ENCODE measurements at regions not wholly inside any gene's neighbourhood (a gene's known extent, or its start where the extent isn't known, plus 50 kb on each side); places are given as distances from the start of the nearest gene placed in this dataset.
A peak's percentile ranks its signal among the peaks of the same experiment; 100 is the strongest.

- H3K36me3 ChIP-seq (replicated peaks in 1 of 2) = no peaks in the 10 kb centered on the region
- no peaks in the 10 kb centered on the region for H3K27me3 ChIP-seq
- H3K4me3 ChIP-seq = no peak overlapping the region
- no peaks in the 10 kb centered on the region for H3K9me3 ChIP-seq (replicated peaks in 1 of 3)
- intact Hi-C loops (cut with DNase I) = no loop called here
- DNase-seq = peak in 2 of 7 donors; percentile 16 to 50
- TF ChIP-seq POLR2A (IDR thresholded peaks at IDR 0.05) = no peak
- TF ChIP-seq CTCF (IDR thresholded peaks at IDR 0.05) = no peak
- no peak overlapping the region for H3K27ac ChIP-seq
- 79 to 89% (median 82%) methylated on average over 25 to 32 of the region's 32 CpGs for WGBS, 4 donors
- no peaks in the 10 kb centered on the region for H3K4me1 ChIP-seq (replicated peaks in 1 of 2)
Measured at GRCh38 chr2:241926541-241927311, 57.2 kb downstream of the RTP5 start.

GRCh38 chr2:241929551-241930490, 60.3 kb downstream of the RTP5 start:
- Histone ChIP-seq H3K9me3 (replicated peaks in 1 of 3) (no peaks in the 10 kb centered on the region), H3K36me3 (replicated peaks in 1 of 2) (no peaks in the 10 kb centered on the region), H3K27ac (no peak overlapping the region), H3K27me3 (no peaks in the 10 kb centered on the region), H3K4me3 (no peak overlapping the region), H3K4me1 (replicated peaks in 1 of 2) (no peaks in the 10 kb centered on the region)
- WGBS, 4 donors = 84 to 90% (median 88%) methylated on average over 17 to 22 of the region's 22 CpGs
- peak in 1 of 7 donors; percentile 35 for DNase-seq
- intact Hi-C loops (cut with DNase I) = no loop called here
- TF ChIP-seq CTCF (IDR thresholded peaks at IDR 0.05) (no peak), POLR2A (IDR thresholded peaks at IDR 0.05) (no peak)

GRCh38 chr2:241931084-241931975, 61.8 kb downstream of the RTP5 start:
- Histone ChIP-seq H3K27me3 (no peaks in the 10 kb centered on the region), H3K4me3 (no peak overlapping the region), H3K27ac (no peak overlapping the region), H3K4me1 (replicated peaks in 1 of 2) (no peaks in the 10 kb centered on the region), H3K36me3 (replicated peaks in 1 of 2) (no peaks in the 10 kb centered on the region), H3K9me3 (replicated peaks in 1 of 3) (no peaks in the 10 kb centered on the region)
- peak in 1 of 7 donors; percentile 35 for DNase-seq
- TF ChIP-seq POLR2A (IDR thresholded peaks at IDR 0.05) (no peak), CTCF (IDR thresholded peaks at IDR 0.05) (no peak)
- intact Hi-C loops (cut with DNase I) = no loop called here
- 89 to 95% (median 94%) methylated on average over 24 to 30 of the region's 30 CpGs for WGBS, 4 donors

Measured in adrenal gland (tissue), 9 donors.